Peyer's patch (tissue), 4 donors: ENCODE measurements at regions not wholly inside any gene's neighbourhood (a gene's known extent, or its start where the extent isn't known, plus 50 kb on each side); places are given as distances from the start of the nearest gene placed in this dataset.

Source experiments
- CTCF ChIP-seq, 6 experiments: fragments of 450-650 bp in 4 of 6; fragments of 200-600 bp in 2 of 6; sonication (generic) in 1 of 6; IDR thresholded peaks; one replicate each; pipeline ENCODE4 v1.5.1; 2017 to 2019; ENCODE audit warnings: antibody characterized with exemption in 6 of 6, mild to moderate bottlenecking in 3 of 6, moderate library complexity in 1 of 6
- POLR2A ChIP-seq, 2 donors: fragments of 450-650 bp; IDR thresholded peaks; one replicate each; pipeline ENCODE4 v1.5.1; 2017; ENCODE audit warnings: antibody characterized with exemption in 2 of 2, mild to moderate bottlenecking in 2 of 2, moderate library complexity in 2 of 2

- TF ChIP-seq CTCF (IDR thresholded peaks at IDR 0.05) (no peak), POLR2A (IDR thresholded peaks at IDR 0.05) (no peak)
Observed at GRCh38 chr14:36021591-36022320, 154.8 kb downstream of the PTCSC3 start.
